CD14-positive monocyte (primary cell): ENCODE measurements at regions not wholly inside any gene's neighbourhood (a gene's known extent, or its start where the extent isn't known, plus 50 kb on each side); places are given as distances from the start of the nearest gene placed in this dataset.
A peak's percentile ranks its signal among the peaks of the same experiment; 100 is the strongest.

Experiments
- DNase-seq, 3 donors: peaks; one replicate each; pipeline ENCODE4 v3.0.0-alpha.2; 2011 to 2022
- H2AFZ ChIP-seq: 2 replicates; pipeline ENCODE4 v1.6.0; 2012; ENCODE audit warnings: mild to moderate bottlenecking, low read depth, low read length, inconsistent platforms; ENCODE audit not compliant: insufficient read depth, poor library complexity, severe bottlenecking
- H3K27ac ChIP-seq, 2 donors: 1 replicate in 1 of 2; 2 replicates in 1 of 2; pipeline ENCODE4 v1.5.1; 2012 to 2013; ENCODE audit warnings: low read length in 2 of 2, control low read depth in 1 of 2, inconsistent platforms in 1 of 2, low read depth in 1 of 2, mild to moderate bottlenecking in 1 of 2
- H3K27me3 ChIP-seq, 2 donors: one replicate each; pipeline versions ENCODE4 v1.6.0 to v1.6.1; 2011 to 2013; ENCODE audit warnings: low read length in 2 of 2; ENCODE audit not compliant: control insufficient read depth in 2 of 2, insufficient read depth in 2 of 2
- H3K36me3 ChIP-seq, 2 donors: replicated peaks in 1 of 2; 1 replicate in 1 of 2; 2 replicates in 1 of 2; pipeline versions ENCODE4 v1.5.1 to v1.6.1; 2012 to 2013; ENCODE audit warnings: low read length in 2 of 2, control low read depth in 1 of 2, inconsistent platforms in 1 of 2, mild to moderate bottlenecking in 1 of 2; ENCODE audit not compliant: insufficient read depth in 2 of 2, control insufficient read depth in 1 of 2
- H3K4me1 ChIP-seq, 2 donors: 1 replicate in 1 of 2; 2 replicates in 1 of 2; pipeline versions ENCODE4 v1.5.1 to v1.6.1; 2012 to 2013; ENCODE audit warnings: low read length in 2 of 2, control low read depth in 1 of 2, inconsistent platforms in 1 of 2, mild to moderate bottlenecking in 1 of 2, moderate library complexity in 1 of 2; ENCODE audit not compliant: insufficient read depth in 2 of 2, control insufficient read depth in 1 of 2
- H3K4me2 ChIP-seq: replicated peaks from 2 replicates; pipeline ENCODE3; 2012; ENCODE audit warnings: low read length, moderate library complexity, mild to moderate bottlenecking; ENCODE audit not compliant: poor library complexity, severe bottlenecking; ENCODE audit errors: extremely low read depth
- H3K4me3 ChIP-seq, 3 experiments: fragments of 200-600 bp in 1 of 3; sonication (generic) in 1 of 3; replicated peaks in 1 of 3; 1 replicate in 2 of 3; 2 replicates in 1 of 3; pipeline ENCODE4 v1.5.1; 2011 to 2013; ENCODE audit warnings: low read length in 3 of 3, mild to moderate bottlenecking in 3 of 3, control low read depth in 2 of 3, low read depth in 2 of 3, inconsistent platforms in 1 of 3, moderate library complexity in 1 of 3
- H3K79me2 ChIP-seq: 2 replicates; pipeline ENCODE4 v1.6.0; 2012; ENCODE audit warnings: mild to moderate bottlenecking, control low read depth, inconsistent platforms, low read length, moderate library complexity; ENCODE audit not compliant: insufficient read depth
- H3K9ac ChIP-seq: 2 replicates; pipeline ENCODE4 v1.6.0; 2017; ENCODE audit warnings: low read length, mild to moderate bottlenecking; ENCODE audit not compliant: insufficient read depth, poor library complexity, severe bottlenecking
- H3K9me3 ChIP-seq, 2 donors: replicated peaks in 1 of 2; 1 replicate in 1 of 2; 2 replicates in 1 of 2; pipeline versions ENCODE4 v1.5.1 to v1.6.1; 2012 to 2013; ENCODE audit warnings: low read length in 2 of 2, control low read depth in 1 of 2; ENCODE audit not compliant: control insufficient read depth in 1 of 2, insufficient read depth in 1 of 2
- H4K20me1 ChIP-seq: 2 replicates; pipeline ENCODE4 v1.6.0; 2012; ENCODE audit warnings: mild to moderate bottlenecking, low read length, control low read depth, moderate library complexity; ENCODE audit not compliant: insufficient read depth
- H3K27ac Mint-ChIP-seq, 7 donors: one replicate each; pipeline ENCODE4 v1.8.0; 2020; ENCODE audit warnings: mild to moderate bottlenecking in 7 of 7, mixed read lengths in 7 of 7, moderate library complexity in 6 of 7, inconsistent platforms in 2 of 7
- H3K27me3 Mint-ChIP-seq, 3 donors: one replicate each; pipeline ENCODE4 v1.8.0; 2021 to 2022; ENCODE audit warnings: low read depth in 3 of 3, mild to moderate bottlenecking in 3 of 3, mixed read lengths in 3 of 3, moderate library complexity in 3 of 3, inconsistent platforms in 1 of 3
- H3K36me3 Mint-ChIP-seq, 2 donors: one replicate each; pipeline ENCODE4 v1.8.0; 2020; ENCODE audit warnings: mixed read lengths in 2 of 2, inconsistent platforms in 1 of 2, mild to moderate bottlenecking in 1 of 2
- H3K4me1 Mint-ChIP-seq: one replicate; pipeline ENCODE4 v1.8.0; 2020; ENCODE audit warnings: mild to moderate bottlenecking, mixed read lengths
- H3K4me3 Mint-ChIP-seq, 2 donors: one replicate each; pipeline ENCODE4 v1.8.0; 2020; ENCODE audit warnings: mild to moderate bottlenecking in 2 of 2, mixed read lengths in 2 of 2, moderate library complexity in 1 of 2
- H3K9me3 Mint-ChIP-seq, 7 donors: one replicate each; pipeline ENCODE4 v1.8.0; 2020 to 2022; ENCODE audit warnings: mixed read lengths in 7 of 7, mild to moderate bottlenecking in 6 of 7, moderate library complexity in 6 of 7, inconsistent platforms in 2 of 7
- CTCF ChIP-seq: fragments of 200-600 bp; IDR thresholded peaks from one replicate; pipeline ENCODE4 v1.8.0; 2022; ENCODE audit warnings: antibody characterized with exemption, mild to moderate bottlenecking
- WGBS: methylation state at CpG from one replicate; pipeline ENCODE4 v1.1.5; 2013; ENCODE audit warnings: missing lambda C conversion rate; ENCODE audit not compliant: insufficient coverage; 5-methylcytosine and 5-hydroxymethylcytosine counted together
- intact Hi-C, 2 donors: fragments of 100-400 bp; cut with micrococcal nuclease; formaldehyde crosslinking; loops; one replicate each; pipeline versions ENCODE4 v1.15.0 to v1.15.1; 2023

DNA sequence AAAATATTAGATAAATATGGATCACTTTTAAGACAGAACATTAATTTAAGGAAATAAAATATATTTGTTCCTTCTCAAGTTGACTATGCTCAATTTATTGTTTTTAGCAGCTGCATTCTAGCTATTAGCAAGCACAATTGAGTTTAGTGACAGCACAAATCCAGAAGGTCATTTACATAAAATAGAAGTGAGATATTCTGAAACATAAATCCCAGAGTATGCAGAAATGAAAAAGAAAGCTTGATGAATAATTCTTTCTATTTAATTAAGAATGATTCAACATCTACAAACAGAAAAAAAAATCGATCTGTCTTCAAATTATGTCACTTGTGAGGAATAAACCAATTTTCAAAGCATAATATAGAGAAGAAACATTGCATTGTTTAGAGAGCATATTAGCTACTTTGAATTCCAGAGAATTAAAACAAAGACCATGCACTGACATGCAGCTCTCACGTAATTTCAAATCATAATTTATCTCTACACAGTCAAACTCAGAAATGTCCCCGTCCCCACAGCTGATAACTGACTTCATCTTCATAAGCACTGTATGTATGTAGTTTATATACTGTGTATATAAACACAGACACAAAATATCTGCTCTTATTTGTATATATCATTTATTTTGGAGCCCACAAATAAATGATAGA is 458.4 kb downstream of the TMX3 start:
- H3K27ac ChIP-seq: no peak overlapping the region
- no peak overlapping the region for H3K4me3 ChIP-seq
- no peaks in the 10 kb centered on the region for H3K36me3 ChIP-seq
- H3K36me3 Mint-ChIP-seq: no peaks in the 10 kb centered on the region
- no CpG with 5 or more reads among the region's 3 CpGs for WGBS
- no peak for TF ChIP-seq CTCF
- no peaks in the 10 kb centered on the region for H4K20me1 ChIP-seq
- intact Hi-C loops: no loop called here
- peaks cover 0 to 9% (median 2%) of the 10 kb centered on the region in 7 donors for H3K9me3 Mint-ChIP-seq
- no peaks in the 10 kb centered on the region for H3K27me3 Mint-ChIP-seq
- H3K4me1 ChIP-seq: no peaks in the 10 kb centered on the region
- no peak overlapping the region for H3K9ac ChIP-seq
- no peak overlapping the region for H3K27ac Mint-ChIP-seq
- no peak overlapping the region for H2AFZ ChIP-seq
- no peaks in the 10 kb centered on the region for H3K79me2 ChIP-seq
- no peak overlapping the region for H3K4me2 ChIP-seq
- no peak overlapping the region for H3K4me3 Mint-ChIP-seq
- no peaks in the 10 kb centered on the region for H3K27me3 ChIP-seq
- H3K9me3 ChIP-seq: no peaks in the 10 kb centered on the region
- DNase-seq: no peak
- no peaks in the 10 kb centered on the region for H3K4me1 Mint-ChIP-seq

GRCh38 chr18:68244786-68245185 is 470.1 kb downstream of the TMX3 start:
- H4K20me1 ChIP-seq: no peaks in the 10 kb centered on the region
- H3K27ac ChIP-seq: no peak overlapping the region
- Mint-ChIP-seq H3K27me3 (peaks cover 0 to 3% (median 1%) of the 10 kb centered on the region in 3 donors), H3K27ac (peak overlapping the region in 1 of 7 donors; percentile 20), H3K9me3 (peaks cover 0 to 12% (median 6%) of the 10 kb centered on the region in 7 donors), H3K4me3 (no peak overlapping the region), H3K4me1 (no peaks in the 10 kb centered on the region), H3K36me3 (no peaks in the 10 kb centered on the region)
- intact Hi-C loops: no loop called here
- H3K9me3 ChIP-seq: peaks cover 0 to 9% of the 10 kb centered on the region in 2 donors
- no peaks in the 10 kb centered on the region for H3K27me3 ChIP-seq
- no peak overlapping the region for H3K4me3 ChIP-seq
- no peak overlapping the region for H3K9ac ChIP-seq
- H2AFZ ChIP-seq: no peak overlapping the region
- no peak for TF ChIP-seq CTCF
- no peaks in the 10 kb centered on the region for H3K79me2 ChIP-seq
- no peak overlapping the region for H3K4me2 ChIP-seq
- no peaks in the 10 kb centered on the region for H3K4me1 ChIP-seq
- no CpG with 5 or more reads among the region's 2 CpGs for WGBS
- H3K36me3 ChIP-seq: no peaks in the 10 kb centered on the region
- DNase-seq: no peak
